ENCODE measurements at regions not wholly inside any gene's neighbourhood (a gene's known extent, or its start where the extent isn't known, plus 50 kb on each side); places are given as distances from the start of the nearest gene placed in this dataset.
"Not testable (repeated sequence)": the region's sequence is repeated elsewhere in the genome, so short reads cannot be mapped to it uniquely, and the experiment has no call there.

DNA sequence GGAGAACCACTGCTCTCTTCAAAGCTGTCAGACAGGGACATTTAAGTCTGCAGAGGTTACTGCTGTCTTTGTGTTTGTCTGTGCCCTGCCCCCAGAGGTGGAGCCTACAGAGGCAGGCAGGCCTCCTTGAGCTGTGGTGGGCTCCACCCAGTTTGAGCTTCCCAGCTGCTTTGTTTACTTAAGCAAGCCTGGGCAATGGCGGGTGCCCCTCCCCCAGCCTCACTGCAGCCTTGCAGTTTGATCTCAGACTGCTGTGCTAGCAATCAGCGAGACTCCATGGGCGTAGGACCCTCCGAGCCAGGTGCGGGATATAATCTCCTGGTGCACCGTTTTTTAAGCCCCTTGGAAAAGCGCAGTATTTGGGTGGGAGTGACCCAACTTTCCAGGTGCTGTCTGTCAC is 290.6 kb upstream of the MEIS1 start:
- TF ChIP-seq CTCF (IDR thresholded peaks at IDR 0.05; ENCODE audit: insufficient read depth, low read depth, low read length); EZH2 (IDR thresholded peaks at IDR 0.05; ENCODE audit: insufficient read depth, low read length): not testable (repeated sequence)
